ENCODE measurements at regions not wholly inside any gene's neighbourhood (a gene's known extent, or its start where the extent isn't known, plus 50 kb on each side); places are given as distances from the start of the nearest gene placed in this dataset.

DNA sequence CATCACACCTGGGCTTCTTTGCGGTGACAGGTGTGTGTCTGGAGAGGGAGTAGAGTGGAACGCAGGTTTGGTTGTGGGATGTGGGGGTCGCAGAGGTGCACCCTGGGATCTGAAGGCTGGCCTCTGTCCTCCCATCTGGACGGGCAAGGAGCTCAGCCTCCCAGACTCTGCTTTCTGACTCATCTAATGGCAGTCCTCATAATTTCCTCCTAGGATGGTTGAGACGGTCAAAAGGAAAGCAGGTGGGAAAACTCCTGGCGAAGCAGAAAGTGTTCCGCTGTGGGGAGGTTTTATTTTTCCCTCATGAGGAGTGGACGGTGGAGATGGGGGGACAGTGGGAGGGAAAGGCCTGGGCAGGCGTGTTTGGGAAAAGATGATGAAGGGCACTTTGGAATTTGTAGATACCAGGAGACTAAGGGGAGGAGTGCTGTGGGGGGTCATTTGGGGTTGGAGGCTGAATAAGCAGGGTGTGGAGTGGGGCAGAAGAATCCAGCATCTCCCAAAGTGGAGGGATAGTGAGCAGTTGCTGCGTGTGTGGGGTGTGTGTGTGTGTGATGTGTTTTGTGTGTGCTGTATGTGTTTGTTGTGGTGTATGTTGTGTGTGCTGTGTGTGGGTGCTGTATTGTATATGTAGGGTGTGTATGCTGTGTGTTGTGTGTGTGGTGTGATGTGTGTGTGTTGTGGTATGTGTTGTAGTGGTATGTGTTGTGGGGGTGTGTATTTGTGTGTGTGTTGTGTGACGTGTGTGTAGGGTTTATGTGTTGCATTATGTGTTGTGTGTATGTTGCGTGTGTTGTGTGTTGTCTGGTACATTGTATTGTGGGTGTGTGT is 97.2 kb upstream of the PODXL start:
- TF ChIP-seq CTCF (IDR thresholded peaks at IDR 0.05) (no peak), POLR2A (IDR thresholded peaks at IDR 0.05) (no peak)
- H3K27me3 ChIP-seq, result no peaks in the 10 kb centered on the region
- no peak overlapping the region for H3K4me3 ChIP-seq
- intact Hi-C loops (cut with DNase I; ENCODE audit: low total_unique reads), result loop anchor here (5.0 to 10.0 kb wide), 2 partner anchors 99 to 146 kb away; partner anchors contain the start of gene PODXL
- no peaks in the 10 kb centered on the region for H3K36me3 ChIP-seq
- H3K27ac ChIP-seq, result peak overlapping the region; percentile 28 to 75
- H3K9me3 ChIP-seq, result no peaks in the 10 kb centered on the region
- no peaks in the 10 kb centered on the region for H3K4me1 ChIP-seq
- peak; percentile 51 to 78 for DNase-seq

GRCh38 chr7:131652934-131653333 is 96.5 kb upstream of the PODXL start:
- Histone ChIP-seq H3K36me3 (no peaks in the 10 kb centered on the region), H3K27ac (peak overlapping the region; percentile 28 to 75), H3K27me3 (no peaks in the 10 kb centered on the region), H3K9me3 (no peaks in the 10 kb centered on the region), H3K4me3 (no peak overlapping the region), H3K4me1 (no peaks in the 10 kb centered on the region)
- intact Hi-C loops (cut with DNase I; ENCODE audit: low total_unique reads), result loop anchor here (5.0 to 10.0 kb wide), 2 partner anchors 98 to 146 kb away; partner anchors contain the start of gene PODXL
- TF ChIP-seq CTCF (IDR thresholded peaks at IDR 0.05) (no peak), POLR2A (IDR thresholded peaks at IDR 0.05) (no peak)
- no peak for DNase-seq

- H3K27ac ChIP-seq, result peak overlapping the region in 1 of 2 donors; percentile 11
- intact Hi-C loops (cut with DNase I; ENCODE audit: low total_unique reads), result loop anchor here (5.0 to 10.0 kb wide), 2 partner anchors 97 to 145 kb away; partner anchors contain the start of gene PODXL
- no peaks in the 10 kb centered on the region for H3K27me3 ChIP-seq
- TF ChIP-seq CTCF (IDR thresholded peaks at IDR 0.05) (no peak), POLR2A (IDR thresholded peaks at IDR 0.05) (no peak)
- H3K36me3 ChIP-seq, result no peaks in the 10 kb centered on the region
- H3K4me1 ChIP-seq, result no peaks in the 10 kb centered on the region
- H3K9me3 ChIP-seq, result no peaks in the 10 kb centered on the region
- H3K4me3 ChIP-seq, result no peak overlapping the region
- no peak for DNase-seq
Observed at GRCh38 chr7:131652194-131652593, 95.8 kb upstream of the PODXL start.

- Histone ChIP-seq H3K4me1 (no peaks in the 10 kb centered on the region), H3K27ac (peak overlapping the region; percentile 60 to 86), H3K4me3 (no peak overlapping the region), H3K27me3 (no peaks in the 10 kb centered on the region), H3K9me3 (no peaks in the 10 kb centered on the region), H3K36me3 (no peaks in the 10 kb centered on the region)
- no peak for TF ChIP-seq CTCF (IDR thresholded peaks at IDR 0.05)
- TF ChIP-seq POLR2A (IDR thresholded peaks at IDR 0.05), result no peak
- intact Hi-C loops (cut with DNase I; ENCODE audit: low total_unique reads), result loop anchor here (5.0 to 10.0 kb wide), 2 partner anchors 95 to 143 kb away; partner anchors contain the start of gene PODXL
- no peak for DNase-seq
Observed at GRCh38 chr7:131649879-131650278, 93.5 kb upstream of the PODXL start.

DNA sequence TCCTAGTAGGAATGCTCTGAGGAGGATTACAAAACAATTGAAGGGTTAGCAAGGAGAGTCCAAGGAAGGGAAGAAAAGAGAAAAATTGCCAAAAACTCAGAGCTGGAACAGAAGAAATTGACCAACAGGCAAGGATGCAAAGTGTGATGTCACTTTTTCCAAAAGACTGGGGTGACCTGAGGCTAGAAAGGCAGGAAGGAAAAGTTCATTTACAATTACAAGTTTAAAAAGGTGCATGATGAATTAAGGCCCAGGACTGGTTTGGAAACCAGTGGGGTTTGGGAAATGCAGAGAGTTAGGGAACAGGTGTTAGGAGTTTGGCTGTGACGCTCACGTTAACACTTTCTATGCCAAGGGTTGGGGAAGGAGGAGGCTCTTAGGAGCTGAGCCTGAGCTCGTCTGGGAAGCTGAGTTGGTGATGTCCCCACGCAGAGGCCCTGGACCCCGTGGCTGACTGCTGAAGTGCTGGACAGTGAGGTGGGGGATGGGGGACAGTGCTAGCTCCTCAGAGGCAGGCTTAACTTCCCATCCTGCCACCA is 92.6 kb upstream of the PODXL start:
- peak overlapping the region; percentile 60 to 86 for H3K27ac ChIP-seq
- H3K9me3 ChIP-seq, result no peaks in the 10 kb centered on the region
- intact Hi-C loops (cut with DNase I; ENCODE audit: low total_unique reads), result no loop called here
- no peak overlapping the region for H3K4me3 ChIP-seq
- no peaks in the 10 kb centered on the region for H3K36me3 ChIP-seq
- no peaks in the 10 kb centered on the region for H3K27me3 ChIP-seq
- TF ChIP-seq CTCF (IDR thresholded peaks at IDR 0.05), result no peak
- TF ChIP-seq POLR2A (IDR thresholded peaks at IDR 0.05), result no peak
- H3K4me1 ChIP-seq, result no peaks in the 10 kb centered on the region
- peak in 1 of 2 donors; percentile 33 for DNase-seq
